ENCODE measurements at regions not wholly inside any gene's neighbourhood (a gene's known extent, or its start where the extent isn't known, plus 50 kb on each side); places are given as distances from the start of the nearest gene placed in this dataset.

DNA sequence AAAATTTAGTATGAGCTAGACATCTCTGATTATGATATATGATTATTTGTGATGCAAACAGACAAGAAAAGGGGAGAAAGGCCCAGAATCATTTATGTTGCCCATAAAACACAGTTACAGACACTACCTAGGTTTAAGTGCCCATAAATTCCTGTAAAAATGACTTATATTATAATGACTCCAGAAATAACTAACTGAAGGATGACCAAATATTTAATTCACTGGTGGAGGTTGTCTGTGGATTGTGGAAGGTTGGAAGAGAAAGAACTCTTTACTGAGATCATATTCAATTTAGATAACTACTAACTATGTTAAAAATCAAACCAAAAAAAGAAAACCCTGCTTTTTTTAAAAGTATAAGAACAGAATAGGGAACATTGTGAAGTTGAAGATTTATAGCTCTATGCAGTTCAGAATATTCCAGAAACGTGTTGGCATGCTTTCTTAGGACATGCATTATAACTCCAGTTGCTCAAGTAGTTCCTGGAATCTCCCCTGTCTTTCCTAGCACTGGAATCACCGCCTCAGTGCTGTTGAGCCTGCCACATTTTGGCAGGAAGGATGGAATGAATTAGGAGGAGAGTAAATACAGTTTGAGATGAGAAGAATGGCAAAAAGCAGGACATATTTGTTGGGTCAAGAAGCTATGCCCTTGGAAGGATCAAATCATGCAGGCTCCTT is 72.0 kb upstream of the PAPPA start:
- DNase-seq (ENCODE audit: low read depth in 2 of 2) = no peak

DNA sequence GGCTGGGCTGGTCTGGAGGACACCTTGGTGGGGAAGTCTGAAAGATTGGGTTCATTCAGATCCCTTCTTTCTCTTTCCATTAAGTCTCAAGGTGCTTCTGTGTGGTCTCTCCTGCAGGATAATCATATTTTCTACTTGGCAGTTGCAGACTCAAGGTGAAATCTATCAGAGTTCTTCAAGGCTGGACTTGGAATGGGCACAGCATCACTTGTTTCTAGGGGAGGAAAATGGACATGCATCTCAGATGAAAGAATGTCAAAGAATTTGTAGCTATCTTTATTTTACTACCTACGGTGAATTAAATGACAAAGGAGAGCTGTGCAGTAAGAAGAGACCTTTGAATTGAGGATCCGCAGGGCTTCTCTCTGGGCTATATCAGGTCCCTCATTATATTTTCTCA is 69.8 kb upstream of the PAPPA start:
- DNase-seq (ENCODE audit: low read depth in 2 of 2) = no peak

DNA sequence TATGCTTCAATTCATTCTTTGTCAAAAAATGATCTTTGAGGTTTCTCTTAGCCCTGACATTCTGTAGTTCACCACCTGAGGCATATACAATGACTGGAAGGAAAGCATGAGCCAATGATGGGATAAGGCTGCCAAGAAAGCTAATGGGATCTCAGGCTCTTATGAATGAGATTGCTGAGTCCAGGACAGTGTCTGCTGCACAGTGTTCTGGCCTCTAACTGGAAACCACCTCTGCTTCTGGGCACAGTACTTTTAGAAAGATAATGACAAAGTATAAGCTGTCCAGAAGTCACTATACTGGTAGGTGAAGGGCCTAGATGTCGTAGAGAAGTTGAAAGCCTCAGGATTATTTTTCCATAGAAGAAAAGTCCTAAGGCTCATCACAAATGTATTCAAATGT is 69.1 kb upstream of the PAPPA start:
- DNase-seq (ENCODE audit: low read depth in 2 of 2) = no peak

DNA sequence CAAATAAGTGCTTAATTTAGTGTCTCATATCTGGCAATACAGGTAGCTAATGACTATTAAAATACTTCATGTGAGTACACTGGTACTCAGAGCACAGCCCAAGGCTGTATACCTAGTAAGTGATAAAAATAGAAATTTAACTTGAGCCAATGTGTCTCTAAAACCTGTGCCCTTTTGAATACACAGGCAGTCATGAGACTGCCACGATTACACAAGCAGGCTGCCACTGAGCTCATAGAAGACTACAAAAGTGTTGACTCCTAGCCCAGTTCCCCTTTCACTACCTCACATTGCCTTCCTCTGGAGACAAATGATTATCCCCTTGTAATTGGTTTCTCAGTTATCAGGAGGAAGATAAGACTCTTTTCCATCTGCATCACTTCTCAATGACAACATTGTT is 66.3 kb upstream of the PAPPA start:
- DNase-seq (ENCODE audit: low read depth in 2 of 2) = no peak

DNA sequence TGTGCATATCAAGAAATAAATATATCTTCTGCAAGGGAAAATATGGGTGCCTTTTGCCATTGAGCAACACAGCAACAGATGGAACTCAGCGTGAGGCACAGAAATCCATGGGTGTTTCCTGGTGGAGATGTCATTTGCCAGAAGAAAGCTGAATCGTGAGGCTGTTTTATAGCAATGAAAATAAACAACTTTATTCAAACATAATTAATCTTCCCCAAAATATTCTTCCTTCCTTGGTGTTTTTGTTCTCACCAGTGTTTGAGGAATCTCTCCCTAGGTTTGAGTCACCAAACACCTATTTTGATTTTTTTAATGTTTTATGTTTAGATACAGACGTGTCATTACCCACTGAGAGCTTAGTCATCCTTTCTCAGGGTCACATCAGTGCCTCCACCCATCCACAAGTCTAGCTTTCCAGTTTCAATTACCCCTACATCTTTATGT is 65.8 kb upstream of the PAPPA start:
- DNase-seq (ENCODE audit: low read depth in 2 of 2) = no peak

DNA sequence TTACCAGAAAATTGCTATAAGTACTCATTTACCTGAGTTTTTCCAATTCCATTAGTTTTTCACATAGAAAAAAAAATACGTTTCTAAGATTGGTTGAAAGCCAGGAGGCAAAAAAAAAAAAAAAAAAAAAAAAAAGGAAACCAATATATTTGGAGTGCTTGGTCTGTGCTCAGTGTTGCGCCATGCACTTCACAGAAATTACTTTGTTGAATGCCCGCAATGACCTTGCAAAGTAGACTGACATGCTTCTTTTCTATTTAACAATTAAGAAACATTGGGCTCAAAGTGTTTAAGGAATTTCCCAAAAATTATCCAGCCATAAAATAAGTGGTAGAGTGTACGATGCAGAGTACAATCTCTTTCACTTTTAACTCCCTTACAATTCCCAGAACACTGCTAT is 65.2 kb upstream of the PAPPA start:
- DNase-seq (ENCODE audit: low read depth in 2 of 2) = no peak

DNA sequence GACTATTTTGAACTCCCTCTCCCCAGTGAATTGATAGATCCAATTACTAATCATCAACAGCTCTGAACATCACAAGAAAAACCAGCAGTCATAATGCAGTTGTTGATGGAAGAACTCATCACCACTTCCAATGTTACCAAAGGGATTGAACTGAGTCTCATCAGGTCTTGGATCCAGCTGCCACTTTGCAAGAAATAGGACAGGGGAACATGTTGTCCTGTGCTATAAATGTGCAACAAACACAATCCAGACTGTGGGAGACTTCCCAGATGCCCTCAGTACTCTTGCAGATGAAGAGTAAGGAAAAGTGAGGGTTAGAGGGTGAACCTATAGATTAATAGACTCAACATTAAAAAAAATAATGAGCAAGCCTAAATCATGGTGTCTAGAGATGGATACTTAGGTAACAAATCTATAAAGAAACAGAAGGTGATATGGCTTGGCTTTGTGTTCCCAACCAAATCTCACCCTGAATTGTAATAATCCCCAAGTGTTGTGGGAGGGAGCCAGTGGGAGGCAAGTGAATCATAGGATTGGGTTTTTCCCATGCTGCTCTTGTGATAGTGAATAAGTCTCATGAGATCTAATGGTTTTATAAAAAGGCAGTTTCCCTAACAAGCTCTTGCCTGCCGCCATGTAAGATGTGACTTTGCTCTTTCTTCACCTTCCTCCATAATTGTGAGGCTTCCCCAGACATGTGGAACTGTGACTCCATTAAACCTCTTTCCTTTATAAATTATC is 63.4 kb upstream of the PAPPA start:
- DNase-seq (ENCODE audit: low read depth in 2 of 2) = no peak

DNA sequence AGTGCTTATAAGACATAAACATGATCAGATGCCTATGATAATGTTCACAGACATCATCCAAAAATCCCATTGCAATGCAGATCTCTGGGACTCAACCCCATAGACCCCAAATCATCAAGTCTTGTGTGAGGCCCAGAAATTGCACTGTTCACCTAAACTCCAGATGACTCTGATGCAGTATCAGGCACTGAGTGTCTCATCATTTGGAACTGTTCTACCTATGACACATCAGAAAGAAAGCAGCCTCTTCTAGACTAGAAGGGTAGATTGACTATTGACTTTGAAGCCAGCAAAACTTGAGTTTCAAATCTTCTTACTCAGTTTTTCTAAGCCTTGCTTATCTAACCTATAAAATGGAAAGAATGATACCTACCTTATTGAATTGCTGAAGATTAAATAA is 58.7 kb upstream of the PAPPA start:
- DNase-seq (ENCODE audit: low read depth in 2 of 2) = no peak

DNA sequence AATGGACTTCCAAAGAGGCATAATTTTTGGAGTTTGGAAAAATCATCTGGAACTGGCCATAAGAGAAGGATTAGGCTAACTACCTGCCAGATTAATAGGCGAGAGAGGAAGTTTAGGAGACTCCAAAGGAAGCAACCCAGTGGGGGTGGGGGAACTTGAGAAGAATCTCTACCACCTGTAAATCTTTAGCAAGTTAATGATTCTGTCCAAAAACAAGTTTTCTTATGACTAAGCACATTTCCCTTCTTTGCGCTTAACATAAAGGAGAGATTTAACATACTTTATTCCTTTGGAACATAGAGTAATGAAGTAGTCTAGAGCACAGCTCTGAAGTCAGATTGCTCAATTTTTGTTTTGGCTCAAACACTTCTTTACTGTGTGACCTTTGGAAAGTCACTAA is 58.2 kb upstream of the PAPPA start:
- DNase-seq (ENCODE audit: low read depth in 2 of 2) = no peak

DNA sequence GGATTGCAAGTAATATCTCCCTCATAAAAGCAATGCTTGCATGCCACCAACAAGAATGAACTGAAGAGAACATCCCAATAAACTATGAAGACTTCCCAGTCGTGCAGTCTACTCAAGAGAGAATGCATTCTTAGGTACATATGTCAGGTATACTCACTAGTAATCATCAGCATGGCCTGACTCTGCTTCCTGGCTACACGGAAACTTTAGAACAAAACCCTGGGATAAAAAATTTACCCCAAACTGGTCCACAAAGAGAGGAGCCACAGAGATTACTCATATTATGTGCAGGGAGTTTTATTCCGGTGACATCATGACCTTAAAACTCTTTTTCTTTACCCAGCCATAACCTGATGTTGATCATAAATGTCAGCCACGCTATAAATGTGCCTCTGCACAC is 57.5 kb upstream of the PAPPA start:
- DNase-seq (ENCODE audit: low read depth in 2 of 2) = no peak

DNA sequence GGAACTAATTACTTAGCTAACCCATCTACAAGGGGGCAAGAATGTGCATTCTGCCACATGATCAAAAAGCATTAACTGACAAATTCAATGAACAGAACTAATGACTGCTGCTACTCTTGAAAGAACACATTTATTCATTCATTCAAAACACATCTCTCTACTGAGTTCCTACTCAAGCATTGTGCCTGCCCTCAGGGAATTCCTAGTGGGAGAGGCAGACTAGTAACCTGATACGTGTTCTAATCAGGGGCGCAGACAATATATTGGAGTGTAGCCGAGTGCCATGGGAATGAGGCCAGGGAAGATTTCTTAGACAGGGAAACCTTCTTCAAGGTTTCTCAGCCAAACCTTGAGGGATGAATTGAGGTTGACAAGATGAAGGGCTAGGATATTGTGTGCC is 56.7 kb upstream of the PAPPA start:
- no peak for DNase-seq (ENCODE audit: low read depth in 2 of 2)

DNA sequence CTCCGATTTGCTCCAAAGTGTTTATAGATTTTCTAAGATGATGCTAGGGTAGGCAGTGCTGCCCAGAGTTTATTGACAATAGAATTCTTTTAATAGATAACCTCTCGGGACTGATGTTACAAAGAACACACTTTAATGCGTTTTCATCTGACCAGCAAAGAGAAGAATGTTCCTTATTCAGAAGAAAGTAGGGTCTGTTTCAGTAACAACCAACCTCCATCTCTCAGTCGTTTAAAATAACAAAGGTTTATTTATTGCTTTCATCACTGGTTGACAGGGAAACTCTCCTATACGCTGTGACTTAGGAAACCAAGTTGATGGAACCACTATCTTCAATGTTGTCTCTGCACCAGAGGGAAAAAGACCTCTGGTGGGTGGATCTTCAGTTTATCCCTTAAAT is 55.1 kb upstream of the PAPPA start:
- no peak for DNase-seq (ENCODE audit: low read depth in 2 of 2)

DNA sequence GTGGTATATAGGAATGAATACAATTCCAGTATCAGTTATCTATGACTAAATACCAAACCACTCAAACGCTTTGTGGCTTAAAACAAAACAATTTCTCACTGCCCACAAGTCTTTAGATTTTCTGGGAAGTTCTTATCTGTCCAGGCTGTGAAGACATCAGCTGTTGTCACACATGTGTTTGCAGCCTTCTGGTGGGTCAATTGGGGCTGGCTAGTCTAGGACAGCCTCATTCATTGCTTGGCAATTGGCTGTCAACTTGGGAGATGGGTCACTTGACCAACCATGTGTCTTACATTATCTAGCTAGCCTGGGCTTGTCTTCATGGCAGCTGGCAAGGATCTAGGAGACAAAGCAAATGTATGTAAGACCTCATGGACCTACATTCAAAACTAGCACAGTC is 53.8 kb upstream of the PAPPA start:
- DNase-seq (ENCODE audit: low read depth in 2 of 2) = no peak

DNA sequence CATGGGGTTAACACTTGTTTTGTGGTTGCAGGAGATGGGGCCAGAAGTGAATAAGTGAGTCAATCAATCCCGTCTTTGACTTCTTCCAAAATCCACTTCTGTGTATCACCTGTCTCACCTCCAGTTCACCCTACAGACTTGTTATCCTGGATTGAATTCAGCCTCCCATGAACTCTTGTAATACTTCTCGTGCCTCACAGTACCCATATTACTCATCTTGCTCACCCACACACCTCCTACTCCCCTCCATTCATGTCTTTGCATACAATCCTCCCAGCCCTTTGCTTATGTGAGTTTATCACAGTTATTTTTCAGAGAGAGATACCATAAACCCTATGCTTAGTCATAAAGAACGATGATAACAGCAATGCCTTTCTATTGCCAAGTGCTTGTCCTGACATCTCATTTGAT is 52.9 kb upstream of the PAPPA start:
- DNase-seq (ENCODE audit: low read depth in 2 of 2) = no peak

DNA sequence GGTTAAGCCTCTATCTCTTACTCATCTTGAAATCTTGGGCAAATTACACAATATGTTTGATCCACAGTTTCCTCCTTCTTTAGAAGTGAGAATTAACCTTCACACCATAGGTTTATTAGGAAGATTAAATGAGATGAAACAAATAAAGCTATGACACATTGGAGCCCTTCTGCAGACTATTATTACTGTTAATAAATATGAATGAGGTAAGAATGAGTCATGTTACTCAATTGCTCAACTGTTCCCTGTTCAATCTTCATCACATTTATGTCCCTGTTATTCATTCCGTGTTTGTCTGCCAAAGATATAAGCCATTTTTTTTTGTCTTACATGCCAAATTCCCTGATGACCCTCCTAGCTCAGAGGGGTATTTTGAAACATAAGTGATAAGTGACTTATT is 52.1 kb upstream of the PAPPA start:
- DNase-seq (ENCODE audit: low read depth in 2 of 2) = no peak

DNA sequence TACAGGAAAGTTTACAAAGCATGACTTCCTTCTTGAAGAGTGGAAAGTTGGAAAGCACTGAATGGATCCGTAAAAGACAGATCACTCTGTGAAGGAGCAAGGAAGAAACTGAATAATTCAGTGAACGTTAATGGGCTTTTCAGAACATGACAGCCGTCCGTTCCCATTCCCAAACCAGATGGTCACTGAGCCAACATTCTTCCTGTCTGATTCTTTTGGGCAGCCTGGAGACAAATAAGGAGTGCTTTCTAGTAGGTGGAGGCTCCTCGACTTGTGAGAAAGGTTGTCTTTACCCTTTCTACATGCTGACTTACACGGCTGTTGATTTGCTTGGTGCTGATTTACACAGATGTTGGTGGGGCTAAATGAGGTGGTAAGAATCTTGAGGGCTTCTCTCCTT is 51.0 kb upstream of the PAPPA start:
- no peak for DNase-seq (ENCODE audit: low read depth in 2 of 2)
